Pancreas (tissue), 10 donors: ENCODE measurements at regions not wholly inside any gene's neighbourhood (a gene's known extent, or its start where the extent isn't known, plus 50 kb on each side); places are given as distances from the start of the nearest gene placed in this dataset.

Source experiments
- ATAC-seq, 4 donors: fragments of 200-7000 bp; cut with Tn5 transposase; one replicate each; pipeline versions ENCODE4 v1.8.0 to v1.9.1; 2020; ENCODE audit warnings: mild to moderate bottlenecking in 4 of 4, moderate library complexity in 4 of 4
- DNase-seq, 6 donors: peaks; one replicate each; pipeline ENCODE4 v3.0.0-alpha.2; 2020
- FAIRE-seq: peaks from 2 replicates; lab custom pipeline; 2012; peaks lifted over from hg19 to GRCh38; lab: Jason Lieb, UNC
- H3K27ac ChIP-seq, 4 donors: fragments of 200-600 bp; sonication (generic); 1 replicate in 3 of 4; 2 replicates in 1 of 4; pipeline versions ENCODE4 v1.5.0 to v1.8.0; 2020
- H3K27me3 ChIP-seq, 4 donors: fragments of 200-600 bp; one replicate each; pipeline ENCODE4 v1.8.0; 2021
- H3K36me3 ChIP-seq, 3 donors: fragments of 200-600 bp; sonication (generic) in 1 of 3; one replicate each; pipeline versions ENCODE4 v1.5.0 to v1.8.0; 2020 to 2021
- H3K4me1 ChIP-seq, 3 donors: fragments of 200-600 bp; one replicate each; pipeline ENCODE4 v1.8.0; 2021
- H3K4me3 ChIP-seq, 4 donors: fragments of 200-600 bp; sonication (generic) in 2 of 4; one replicate each; pipeline versions ENCODE4 v1.5.0 to v1.8.0; 2020 to 2021
- H3K9me3 ChIP-seq, 4 donors: fragments of 200-600 bp; one replicate each; pipeline ENCODE4 v1.8.0; 2021
- WGBS, 2 donors: extraction: QIAGEN DNeasy Blood & Tissue Kit; methylation state at CpG; one replicate each; pipeline ENCODE4 v1.1.7; 2013; 5-methylcytosine and 5-hydroxymethylcytosine counted together
- intact Hi-C, 3 donors: fragments of 100-400 bp; cut with DNase I; formaldehyde crosslinking; loops; one replicate each; pipeline versions ENCODE4 v1.11.1 to v1.14.2; 2022
- TF ChIP-seq, protein P1 (sequence below), 4 donors: fragments of 200-600 bp; sonication (generic) in 3 of 4; IDR thresholded peaks; one replicate each; pipeline versions ENCODE4 v1.5.0 to v1.8.0; 2021; ENCODE audit warnings: antibody characterized with exemption in 4 of 4
- donor health status: healthy with polysubstance abuse.
- donor health status: DM: no; HTN: no; CAD: no; lungs with moderate emphysema.
- donor health status: DM: no; HTN: no; CAD: no.
- donor health status: control.
- donor health status: control.
- donor health status: Bipolar disorder and iron deficiency.
- donor health status: DM: yes; HTN: yes; CAD: no.
- donor health status: DM: no; HTN: no; CAD: no.
- donor health status: DM: no; HTN: no; CAD: no.
- donor health status: DM: yes; HTN: yes; CAD: no.

DNA sequence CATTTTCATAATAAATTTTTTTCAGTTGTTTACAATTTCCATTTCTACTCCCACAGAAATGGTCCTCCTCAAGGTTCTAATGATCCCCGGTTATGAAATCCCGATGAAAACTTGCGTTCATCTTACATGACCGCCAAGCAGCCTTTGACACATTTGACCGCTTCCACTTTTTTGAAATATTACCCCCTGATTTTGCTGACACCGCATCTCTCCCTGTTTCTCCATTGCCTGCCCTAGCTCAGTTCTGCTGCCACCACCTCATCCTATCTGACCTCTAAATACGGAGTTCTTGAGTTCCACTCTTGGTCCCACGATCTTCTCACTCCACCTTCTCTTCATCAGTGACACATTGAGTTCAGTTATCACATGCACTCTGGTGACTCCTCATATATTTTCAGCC is 74.1 kb downstream of the SLC35B3 start:
- ATAC-seq = no peak
- DNase-seq = no peak
- FAIRE-seq = no peak
- WGBS, 2 donors = 84 to 85% methylated on average over 8 of the region's 8 CpGs
- Histone ChIP-seq H3K36me3 (no peaks in the 10 kb centered on the region), H3K27me3 (no peaks in the 10 kb centered on the region), H3K4me3 (no peak overlapping the region), H3K9me3 (no peaks in the 10 kb centered on the region), H3K4me1 (no peaks in the 10 kb centered on the region), H3K27ac (no peak overlapping the region)
- TF ChIP-seq, protein P1, sequence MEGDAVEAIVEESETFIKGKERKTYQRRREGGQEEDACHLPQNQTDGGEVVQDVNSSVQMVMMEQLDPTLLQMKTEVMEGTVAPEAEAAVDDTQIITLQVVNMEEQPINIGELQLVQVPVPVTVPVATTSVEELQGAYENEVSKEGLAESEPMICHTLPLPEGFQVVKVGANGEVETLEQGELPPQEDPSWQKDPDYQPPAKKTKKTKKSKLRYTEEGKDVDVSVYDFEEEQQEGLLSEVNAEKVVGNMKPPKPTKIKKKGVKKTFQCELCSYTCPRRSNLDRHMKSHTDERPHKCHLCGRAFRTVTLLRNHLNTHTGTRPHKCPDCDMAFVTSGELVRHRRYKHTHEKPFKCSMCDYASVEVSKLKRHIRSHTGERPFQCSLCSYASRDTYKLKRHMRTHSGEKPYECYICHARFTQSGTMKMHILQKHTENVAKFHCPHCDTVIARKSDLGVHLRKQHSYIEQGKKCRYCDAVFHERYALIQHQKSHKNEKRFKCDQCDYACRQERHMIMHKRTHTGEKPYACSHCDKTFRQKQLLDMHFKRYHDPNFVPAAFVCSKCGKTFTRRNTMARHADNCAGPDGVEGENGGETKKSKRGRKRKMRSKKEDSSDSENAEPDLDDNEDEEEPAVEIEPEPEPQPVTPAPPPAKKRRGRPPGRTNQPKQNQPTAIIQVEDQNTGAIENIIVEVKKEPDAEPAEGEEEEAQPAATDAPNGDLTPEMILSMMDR (IDR thresholded peaks at IDR 0.05) = no peak
- intact Hi-C loops = no loop called here

DNA sequence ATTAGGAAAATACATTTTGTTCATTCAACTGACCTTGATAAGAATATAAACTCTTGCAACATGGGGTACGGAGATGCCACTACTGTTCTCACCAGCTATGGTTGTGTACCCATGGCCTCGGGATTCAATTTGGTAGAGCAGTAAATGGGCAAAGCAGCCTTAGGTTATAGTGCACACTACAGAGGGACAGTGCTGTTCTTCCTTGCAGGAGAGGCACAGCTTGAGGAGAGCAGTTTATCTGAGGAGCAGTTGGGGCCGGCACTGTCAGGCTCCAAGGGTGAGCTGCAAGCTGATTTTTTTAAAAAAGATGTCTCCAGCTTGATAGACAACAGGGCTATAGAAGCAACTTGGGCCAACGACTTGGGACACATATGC is 82.4 kb downstream of the SLC35B3 start:
- WGBS, 2 donors = 66 to 70% methylated on average over 4 of the region's 4 CpGs
- FAIRE-seq = no peak
- no peak for ATAC-seq
- no peak overlapping the region for H3K27ac ChIP-seq
- H3K36me3 ChIP-seq = no peaks in the 10 kb centered on the region
- H3K9me3 ChIP-seq = no peaks in the 10 kb centered on the region
- intact Hi-C loops = no loop called here
- TF ChIP-seq, protein P1 (IDR thresholded peaks at IDR 0.05) = no peak
- H3K27me3 ChIP-seq = no peaks in the 10 kb centered on the region
- H3K4me3 ChIP-seq = no peak overlapping the region
- no peaks in the 10 kb centered on the region for H3K4me1 ChIP-seq
- DNase-seq = no peak

DNA sequence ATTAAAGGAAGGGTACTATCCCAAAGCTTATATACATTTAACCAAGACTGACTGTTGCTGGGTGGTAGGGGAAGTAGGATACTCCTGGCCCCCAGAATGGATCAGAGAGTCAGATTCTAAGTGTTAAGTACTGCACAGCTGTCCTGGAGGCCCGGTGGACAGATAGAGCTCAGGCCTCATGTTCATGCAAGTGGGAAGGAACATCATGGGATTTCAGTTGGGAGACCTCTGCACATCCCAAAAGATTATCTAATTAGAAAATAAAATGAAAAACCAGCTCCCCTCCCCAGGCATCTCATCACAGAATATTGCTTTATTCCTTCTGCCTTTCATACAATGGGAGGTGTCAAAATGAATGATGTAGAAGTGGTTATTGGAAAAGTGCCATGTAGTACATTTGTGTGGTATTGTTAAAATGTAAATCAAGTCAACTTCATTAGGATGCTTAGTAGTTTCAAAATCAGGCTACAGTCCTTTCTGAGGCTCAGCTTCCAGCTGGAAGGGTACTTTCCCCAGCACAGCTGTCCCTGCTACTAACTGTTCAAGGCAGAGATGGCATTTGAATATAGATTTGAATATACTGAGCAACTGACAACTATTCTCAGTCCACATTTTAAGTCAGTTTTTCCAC is 82.9 kb downstream of the SLC35B3 start:
- no peak overlapping the region for H3K4me3 ChIP-seq
- H3K27me3 ChIP-seq = no peaks in the 10 kb centered on the region
- TF ChIP-seq, protein P1 (IDR thresholded peaks at IDR 0.05) = no peak
- no peak for DNase-seq
- no peaks in the 10 kb centered on the region for H3K4me1 ChIP-seq
- no peak for FAIRE-seq
- H3K27ac ChIP-seq = no peak overlapping the region
- H3K36me3 ChIP-seq = no peaks in the 10 kb centered on the region
- 73 to 93% methylated on average over 1 of the region's 1 CpG for WGBS, 2 donors
- intact Hi-C loops = no loop called here
- no peak for ATAC-seq
- H3K9me3 ChIP-seq = no peaks in the 10 kb centered on the region

DNA sequence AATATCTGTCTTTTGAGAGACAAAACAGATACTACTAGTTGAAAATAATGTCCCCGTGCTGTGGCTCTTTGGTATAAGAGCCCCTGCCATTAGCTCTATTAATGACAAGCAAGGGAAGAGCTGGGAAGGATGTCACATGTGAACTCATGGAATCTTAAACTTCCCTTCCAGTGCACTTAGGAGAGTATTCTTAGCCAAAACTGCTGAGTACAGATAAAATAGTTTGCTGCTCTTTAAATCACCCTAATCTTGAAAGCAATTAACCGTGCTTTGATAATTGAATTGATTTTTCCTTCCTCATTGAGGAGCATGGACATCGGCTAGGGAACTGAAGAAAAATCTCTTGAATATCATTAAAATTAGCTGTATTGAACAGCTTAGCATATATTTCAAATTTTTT is 91.7 kb downstream of the SLC35B3 start:
- no peaks in the 10 kb centered on the region for H3K36me3 ChIP-seq
- no peaks in the 10 kb centered on the region for H3K9me3 ChIP-seq
- no peak overlapping the region for H3K27ac ChIP-seq
- TF ChIP-seq, protein P1 (IDR thresholded peaks at IDR 0.05) = no peak
- no peak overlapping the region for H3K4me3 ChIP-seq
- intact Hi-C loops = no loop called here
- no peak for ATAC-seq
- DNase-seq = no peak
- H3K4me1 ChIP-seq = no peaks in the 10 kb centered on the region
- FAIRE-seq = no peak
- 25 to 30% methylated on average over 3 of the region's 3 CpGs for WGBS, 2 donors
- no peaks in the 10 kb centered on the region for H3K27me3 ChIP-seq

DNA sequence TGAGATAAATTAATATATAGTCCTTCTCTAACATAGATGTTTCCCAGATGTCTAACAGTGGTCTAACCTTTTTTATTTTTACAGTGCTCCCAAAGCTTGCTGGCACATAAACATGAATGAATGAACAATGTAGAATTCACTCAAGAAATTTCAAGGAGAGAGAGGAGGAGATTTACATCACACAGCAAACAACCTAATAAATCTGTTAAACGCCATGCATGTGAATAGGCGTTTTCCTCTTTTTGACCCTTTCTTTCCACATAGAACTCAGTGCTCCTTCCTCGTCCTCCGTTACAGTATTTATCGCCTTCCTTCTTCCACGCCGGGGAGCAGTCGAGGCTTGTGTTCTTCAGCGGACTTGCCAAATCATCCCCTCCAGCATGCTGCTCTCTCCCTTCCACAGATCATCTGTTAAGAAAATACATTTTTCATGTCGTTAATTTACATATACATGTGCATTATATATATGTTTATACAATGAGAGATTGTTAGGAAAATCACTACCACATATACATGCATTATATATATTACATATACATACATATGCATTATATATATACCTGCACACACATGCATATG is 93.0 kb downstream of the SLC35B3 start:
- Histone ChIP-seq H3K36me3 (no peaks in the 10 kb centered on the region), H3K9me3 (no peaks in the 10 kb centered on the region), H3K27me3 (no peaks in the 10 kb centered on the region), H3K4me1 (no peaks in the 10 kb centered on the region), H3K27ac (no peak overlapping the region), H3K4me3 (no peak overlapping the region)
- intact Hi-C loops = no loop called here
- ATAC-seq = no peak
- no peak for FAIRE-seq
- TF ChIP-seq, protein P1 (IDR thresholded peaks at IDR 0.05) = no peak
- 66 to 76% methylated on average over 10 of the region's 10 CpGs for WGBS, 2 donors
- no peak for DNase-seq
